ENCODE measurements at regions not wholly inside any gene's neighbourhood (a gene's known extent, or its start where the extent isn't known, plus 50 kb on each side); places are given as distances from the start of the nearest gene placed in this dataset.

- DNase-seq (ENCODE audit: low spot score) = peak; percentile 46
Observed at GRCh38 chr6:137777687-137778075, 89.4 kb upstream of the TNFAIP3 start.

DNA sequence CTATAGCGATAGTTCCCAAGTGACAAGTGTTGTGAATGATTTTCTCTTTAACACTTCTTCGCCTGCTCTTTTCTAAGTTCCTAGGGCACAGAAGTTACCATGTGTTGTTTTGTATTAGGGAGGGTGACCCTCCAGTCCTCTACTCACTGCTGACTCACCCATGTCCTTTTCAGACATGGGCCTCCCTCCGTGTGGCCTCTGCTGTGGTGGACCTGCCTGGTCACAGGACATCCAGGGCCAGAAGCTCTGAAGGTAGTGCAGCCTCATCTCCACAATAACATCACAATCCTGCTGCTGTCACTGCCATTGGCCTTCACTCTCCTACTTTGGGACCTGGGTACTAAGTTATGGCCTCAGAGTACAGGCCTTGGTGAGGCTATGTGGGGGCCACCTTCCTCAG, 87.1 kb upstream of the TNFAIP3 start:
- DNase-seq (ENCODE audit: low spot score) = no peak

- peak; percentile 45 for DNase-seq (ENCODE audit: low spot score)
Observed at GRCh38 chr6:137780447-137781034, 86.5 kb upstream of the TNFAIP3 start.

DNA sequence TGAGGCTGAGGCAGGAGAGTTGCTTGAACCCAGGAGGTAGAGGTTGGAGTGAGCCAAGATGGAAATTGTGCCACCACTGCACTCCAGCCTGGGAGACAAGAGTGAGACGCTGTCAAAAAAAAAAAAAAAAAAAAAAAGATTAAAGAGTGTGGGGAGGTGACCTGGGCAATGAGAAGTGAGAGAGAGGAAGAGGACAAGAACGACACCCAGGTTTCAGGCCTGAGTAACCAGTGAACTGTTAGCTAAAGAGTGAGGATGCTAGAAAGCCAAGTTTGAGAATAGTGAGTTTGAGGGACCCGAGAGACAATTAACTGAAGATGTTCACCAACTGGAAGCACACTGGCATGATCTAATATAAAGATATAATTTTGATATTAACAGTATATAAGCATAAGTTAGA, 85.4 kb upstream of the TNFAIP3 start:
- DNase-seq (ENCODE audit: low spot score) = no peak

- no peak for DNase-seq (ENCODE audit: low spot score)
Observed at GRCh38 chr6:137782166-137783039, 84.7 kb upstream of the TNFAIP3 start.

DNA sequence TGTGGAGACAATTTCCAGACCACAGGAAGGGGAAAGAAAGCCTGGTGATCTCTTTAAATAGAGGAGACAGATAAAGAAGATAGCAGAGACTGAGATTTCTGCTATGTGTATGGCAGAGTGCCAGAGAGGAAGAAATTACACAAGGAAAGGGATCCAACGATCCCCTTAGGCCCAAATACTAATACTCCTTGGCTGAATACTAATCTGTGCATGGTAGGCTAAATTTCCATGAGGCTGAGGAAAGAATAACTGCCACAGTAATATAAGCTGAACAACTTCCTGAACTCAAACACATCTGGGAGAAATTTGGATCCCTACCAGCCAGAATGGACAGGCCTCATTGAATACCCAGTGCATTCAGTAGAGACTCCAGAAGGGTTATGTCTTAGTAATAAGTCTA, 83.3 kb upstream of the TNFAIP3 start:
- DNase-seq (ENCODE audit: low spot score) = no peak

DNA sequence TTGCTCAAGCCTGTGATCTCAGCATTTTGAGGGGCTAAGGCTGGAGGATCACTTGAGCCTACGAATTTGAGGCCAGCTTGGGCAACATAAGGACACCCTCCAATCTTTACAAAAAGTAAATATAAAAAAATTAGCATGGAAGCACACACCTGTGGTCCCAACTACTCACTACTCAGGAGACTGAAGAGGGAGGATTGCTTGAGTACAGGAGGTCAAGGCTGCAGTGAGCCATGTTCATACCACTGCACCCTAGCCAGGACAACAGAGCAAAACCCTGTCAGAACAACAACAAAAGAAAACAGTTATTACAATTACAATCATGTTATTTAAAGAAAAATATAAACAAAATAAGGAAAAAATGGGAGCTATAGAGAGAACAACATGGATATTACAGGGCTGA, 82.5 kb upstream of the TNFAIP3 start:
- DNase-seq (ENCODE audit: low spot score) = no peak

DNA sequence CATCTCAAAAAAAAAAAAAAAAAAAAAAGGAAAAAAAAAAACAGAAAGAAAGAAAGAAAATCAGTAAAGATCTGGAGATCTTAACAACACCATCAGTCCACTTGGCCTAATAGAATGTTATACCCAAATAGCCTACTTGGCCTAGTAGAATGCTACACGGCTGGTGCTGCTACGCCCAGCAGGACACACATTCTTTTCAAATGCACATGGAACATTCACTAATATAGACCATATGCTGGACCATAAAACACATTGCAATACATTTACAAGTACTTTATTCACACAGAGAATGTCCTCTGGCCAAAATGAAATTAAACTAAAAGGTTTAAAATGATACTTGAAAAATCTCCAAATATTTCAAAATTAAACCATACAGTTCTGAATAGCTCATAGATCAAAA, 80.0 kb upstream of the TNFAIP3 start:
- DNase-seq (ENCODE audit: low spot score) = no peak

DNA sequence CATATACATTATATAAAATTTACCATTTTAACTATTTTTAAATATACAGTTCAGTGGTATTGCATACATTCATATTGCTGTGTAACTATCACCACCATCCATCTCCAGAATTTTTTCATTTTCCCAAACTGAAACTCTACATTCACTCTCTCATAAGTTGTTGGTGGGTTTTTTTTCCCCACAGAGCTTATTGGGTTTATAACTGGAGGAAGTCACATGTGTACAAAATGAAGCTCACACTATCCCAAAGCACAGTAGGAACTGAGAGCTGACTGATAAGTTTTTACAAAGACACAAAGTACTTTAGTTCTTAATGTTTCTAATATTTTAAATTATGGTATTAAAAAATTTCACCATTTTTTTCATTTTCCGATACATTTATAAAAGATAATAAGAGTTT, 78.8 kb upstream of the TNFAIP3 start:
- DNase-seq (ENCODE audit: low spot score) = no peak

GRCh38 chr6:137791281-137792159, 75.5 kb upstream of the TNFAIP3 start:
- no peak for DNase-seq (ENCODE audit: low spot score)

DNA sequence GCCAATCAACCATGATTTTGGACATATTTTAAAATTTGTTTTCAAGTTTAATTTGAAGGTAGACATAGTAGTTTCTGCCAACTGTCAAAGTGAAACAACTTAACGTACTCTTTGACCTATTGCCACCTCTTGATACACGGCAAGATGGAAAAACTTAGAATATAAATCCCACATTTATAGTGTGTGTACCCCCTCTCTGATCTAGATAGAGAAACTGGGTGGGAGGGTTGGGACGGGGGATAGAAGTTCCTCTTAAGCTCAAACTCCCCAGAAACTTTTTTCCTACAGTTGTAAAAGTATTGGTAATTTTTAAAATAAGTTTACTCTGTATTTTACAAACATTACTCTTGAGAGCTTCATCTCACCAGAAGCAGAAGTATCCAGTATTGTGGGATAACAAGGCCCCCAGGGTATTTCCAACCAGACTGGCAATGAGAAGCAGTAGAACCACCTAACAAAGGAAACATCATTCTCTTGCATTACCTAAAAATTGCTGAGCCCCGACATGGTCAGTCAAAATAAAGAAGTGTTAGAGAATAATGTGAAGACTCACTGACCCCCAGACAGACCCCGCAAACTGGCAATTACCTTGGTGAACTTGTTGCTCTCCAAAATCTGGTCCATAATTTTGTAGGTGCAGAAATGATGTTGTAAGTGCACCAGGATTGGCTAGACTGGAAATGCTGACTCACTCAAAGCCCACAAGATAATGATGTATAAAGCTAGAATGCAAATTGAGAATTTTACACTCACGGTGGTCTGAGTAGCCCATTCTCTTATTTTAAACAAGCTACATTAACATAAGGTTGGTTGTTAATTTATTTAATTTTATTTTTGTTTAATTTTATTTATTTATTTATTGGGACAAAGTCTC, 74.7 kb upstream of the TNFAIP3 start:
- DNase-seq (ENCODE audit: low spot score) = no peak

DNA sequence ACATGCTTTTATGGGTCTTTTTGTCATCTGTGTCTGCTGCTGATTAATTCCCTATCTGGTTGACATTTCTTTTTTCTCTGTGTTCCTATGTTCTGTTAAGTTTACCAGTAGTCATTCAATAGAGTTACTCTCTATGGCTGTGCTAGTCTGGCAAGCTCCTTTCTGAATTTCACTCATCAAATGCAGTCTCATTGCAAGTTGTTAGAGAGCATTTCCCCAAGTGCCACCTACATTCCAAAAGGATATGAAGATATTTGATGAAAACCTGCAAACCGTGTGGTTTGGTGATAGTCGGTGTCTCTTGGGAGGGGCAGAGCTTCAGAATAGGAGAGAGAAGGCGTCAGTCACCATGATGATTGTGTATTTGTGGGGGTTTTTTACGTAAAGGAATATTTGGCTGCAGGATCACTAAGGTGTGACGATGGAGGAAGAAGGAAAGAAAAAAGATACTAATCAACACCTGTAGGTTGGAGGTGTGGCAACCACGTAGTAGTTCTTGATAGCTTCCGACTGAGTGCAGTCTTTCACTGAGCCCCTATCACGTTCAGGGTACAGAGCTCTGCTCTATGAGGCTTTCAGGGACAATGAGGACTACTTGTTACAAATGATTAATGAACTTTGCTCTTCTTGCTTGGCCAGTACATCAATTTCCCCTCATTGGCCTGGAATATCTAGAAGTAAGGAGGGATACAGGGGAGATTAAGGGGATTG, 73.1 kb upstream of the TNFAIP3 start:
- no peak for DNase-seq (ENCODE audit: low spot score)

GRCh38 chr6:137794516-137795201, 72.4 kb upstream of the TNFAIP3 start:
- no peak for DNase-seq (ENCODE audit: low spot score)

DNA sequence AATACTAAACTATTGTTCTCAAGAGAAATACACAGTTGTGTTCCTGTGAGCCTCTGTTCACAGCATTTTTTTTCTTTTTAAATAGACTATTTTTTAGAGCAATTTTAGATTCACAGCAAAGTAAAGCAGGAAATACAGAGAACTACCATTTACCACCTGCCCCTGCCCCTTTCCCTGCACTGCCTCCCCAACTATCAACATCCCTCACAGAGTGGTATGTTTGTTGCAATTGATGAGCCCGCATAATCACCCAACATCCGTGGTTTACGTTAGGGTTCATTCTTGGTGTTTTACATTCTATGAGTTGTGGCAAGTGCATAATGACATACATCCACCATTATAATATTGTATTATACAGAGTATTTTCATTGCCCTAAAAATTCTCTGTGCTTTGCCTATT, 71.6 kb upstream of the TNFAIP3 start:
- no peak for DNase-seq (ENCODE audit: low spot score)

GRCh38 chr6:137798261-137798660, 68.8 kb upstream of the TNFAIP3 start:
- no peak for DNase-seq (ENCODE audit: low spot score)

- DNase-seq (ENCODE audit: low spot score) = no peak
Observed at GRCh38 chr6:137798846-137799245, 68.2 kb upstream of the TNFAIP3 start.

GRCh38 chr6:137799950-137800568, 67.0 kb upstream of the TNFAIP3 start:
- DNase-seq (ENCODE audit: low spot score) = no peak

DNA sequence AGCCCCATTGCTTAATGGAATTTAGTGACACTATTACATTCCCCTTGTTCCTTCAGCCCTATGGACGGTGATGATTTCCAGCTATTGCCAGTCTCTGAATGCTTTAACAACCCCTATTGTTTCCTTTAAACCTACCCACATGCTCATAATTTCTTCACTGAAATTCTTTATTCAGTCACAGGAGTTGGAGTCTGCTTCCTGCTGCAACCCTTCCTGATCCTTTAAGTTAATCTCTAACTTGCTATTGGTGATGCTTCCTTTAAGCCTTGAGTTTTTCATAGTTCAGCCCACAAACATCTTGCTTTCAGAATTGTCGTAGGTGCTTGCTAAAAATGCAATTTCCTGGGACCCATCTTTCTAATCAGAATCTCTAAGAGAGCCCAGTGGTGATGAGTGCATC, 66.3 kb upstream of the TNFAIP3 start:
- DNase-seq (ENCODE audit: low spot score) = no peak

DNA sequence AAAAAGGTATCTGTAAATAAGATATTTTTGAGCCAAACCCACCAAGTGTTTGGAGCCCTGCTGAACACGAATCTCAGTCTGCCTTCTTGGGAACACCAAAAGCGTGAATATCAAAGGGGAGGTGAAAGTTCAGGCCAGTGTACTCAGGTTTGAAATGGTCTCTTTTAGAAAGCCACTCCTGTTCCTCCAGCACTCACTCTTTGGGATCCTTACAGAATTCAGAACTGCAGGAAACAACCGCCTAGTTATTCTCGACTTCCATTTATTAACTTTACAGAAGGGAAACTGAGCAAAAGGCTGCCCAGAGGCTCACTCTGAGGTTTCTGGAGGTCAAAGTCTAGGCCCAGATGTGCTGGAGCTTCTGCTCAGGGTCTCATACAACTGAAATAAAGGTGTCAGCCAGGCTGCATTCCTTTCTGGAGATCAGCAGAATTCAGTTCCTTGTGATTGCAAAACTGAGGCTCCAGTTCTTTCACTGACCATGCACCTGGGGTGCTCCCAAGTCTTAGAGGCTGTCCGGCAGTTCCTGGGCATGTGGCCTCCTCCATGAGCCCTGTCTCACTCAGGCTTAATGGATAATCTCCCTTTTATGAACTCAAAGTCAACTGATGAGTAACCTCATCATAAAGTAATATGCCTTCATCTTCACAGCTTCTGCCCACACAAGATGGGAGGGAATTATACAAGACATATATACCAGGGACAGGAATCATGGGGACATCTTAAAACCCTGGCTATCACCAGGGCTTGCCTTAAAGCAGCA, 65.5 kb upstream of the TNFAIP3 start:
- DNase-seq (ENCODE audit: low spot score) = no peak

All from umbilical cord (tissue), 1 donor.